Stimulated activated CD8-positive, alpha-beta memory T cell treated with anti-CD3 and anti-CD28 coated beads, Interleukin-7, amount 100 ng/mL, for 1 hour (primary cell): ENCODE measurements at regions not wholly inside any gene's neighbourhood (a gene's known extent, or its start where the extent isn't known, plus 50 kb on each side); places are given as distances from the start of the nearest gene placed in this dataset.

ENCODE experiments used
- DNase-seq, 2 donors: peaks; one replicate each; pipeline ENCODE4 v3.0.0-alpha.2; 2020; ENCODE audit warnings: low read depth in 2 of 2

GRCh38 chr1:5713101-5714010 is 278.9 kb downstream of the NPHP4 start:
- DNase-seq, result no peak

- DNase-seq, result no peak
Measured at GRCh38 chr1:5711956-5712645, 280.1 kb downstream of the NPHP4 start.

- no peak for DNase-seq
Measured at GRCh38 chr1:5711079-5711478, 281.1 kb downstream of the NPHP4 start.

GRCh38 chr1:5709976-5710375 is 282.2 kb downstream of the NPHP4 start:
- DNase-seq, result no peak

GRCh38 chr1:5709461-5709975 is 282.7 kb downstream of the NPHP4 start:
- no peak for DNase-seq

- DNase-seq, result no peak
Measured at GRCh38 chr1:5708346-5709245, 283.6 kb downstream of the NPHP4 start.

- DNase-seq, result no peak
Measured at GRCh38 chr1:5707566-5708345, 284.5 kb downstream of the NPHP4 start.

GRCh38 chr1:5706239-5706638 is 286.0 kb downstream of the NPHP4 start:
- no peak for DNase-seq

GRCh38 chr1:5705751-5706150 is 286.5 kb downstream of the NPHP4 start:
- DNase-seq, result no peak

GRCh38 chr1:5704561-5705514 is 287.4 kb downstream of the NPHP4 start:
- no peak for DNase-seq

GRCh38 chr1:5701642-5702041 is 290.6 kb downstream of the NPHP4 start:
- DNase-seq, result no peak

GRCh38 chr1:5693568-5693967 is 298.7 kb downstream of the NPHP4 start:
- no peak for DNase-seq

- DNase-seq, result no peak
Measured at GRCh38 chr1:5692664-5693063, 299.6 kb downstream of the NPHP4 start.

GRCh38 chr1:5691795-5692509 is 300.3 kb downstream of the NPHP4 start:
- no peak for DNase-seq

- no peak for DNase-seq
Measured at GRCh38 chr1:5690898-5691297, 301.3 kb downstream of the NPHP4 start.

GRCh38 chr1:5690291-5690690 is 301.9 kb downstream of the NPHP4 start:
- DNase-seq, result no peak

- no peak for DNase-seq
Measured at GRCh38 chr1:5688081-5689077, 303.8 kb downstream of the NPHP4 start.
